ENCODE measurements at regions not wholly inside any gene's neighbourhood (a gene's known extent, or its start where the extent isn't known, plus 50 kb on each side); places are given as distances from the start of the nearest gene placed in this dataset.

GRCh38 chr18:61141691-61142090, 191.5 kb upstream of the CDH20 start:
- no peak overlapping the region for H3K4me3 ChIP-seq (ENCODE audit: low read depth, low read length)
- no peak for DNase-seq (ENCODE audit: low read depth)
- no peak for TF ChIP-seq CTCF (IDR thresholded peaks at IDR 0.05; ENCODE audit: low read depth, low read length, missing control alignments)
- in situ Hi-C loops (cut with HindIII; ENCODE audit: low sequenced_read_pairs): no loop called here

- in situ Hi-C loops (cut with HindIII; ENCODE audit: low sequenced_read_pairs): no loop called here
- DNase-seq (ENCODE audit: low read depth): no peak
- no peak overlapping the region for H3K4me3 ChIP-seq (ENCODE audit: low read depth, low read length)
- no peak for TF ChIP-seq CTCF (IDR thresholded peaks at IDR 0.05; ENCODE audit: low read depth, low read length, missing control alignments)
Measured at GRCh38 chr18:61148322-61148721, 184.9 kb upstream of the CDH20 start.

GRCh38 chr18:61149786-61150185, 183.4 kb upstream of the CDH20 start:
- in situ Hi-C loops (cut with HindIII; ENCODE audit: low sequenced_read_pairs): no loop called here
- H3K4me3 ChIP-seq (ENCODE audit: low read depth, low read length): no peak overlapping the region
- no peak for DNase-seq (ENCODE audit: low read depth)
- no peak for TF ChIP-seq CTCF (IDR thresholded peaks at IDR 0.05; ENCODE audit: low read depth, low read length, missing control alignments)

GRCh38 chr18:61153571-61153970, 179.7 kb upstream of the CDH20 start:
- no peak for TF ChIP-seq CTCF (IDR thresholded peaks at IDR 0.05; ENCODE audit: low read depth, low read length, missing control alignments)
- in situ Hi-C loops (cut with HindIII; ENCODE audit: low sequenced_read_pairs): no loop called here
- DNase-seq (ENCODE audit: low read depth): no peak

GRCh38 chr18:61154866-61155265, 178.4 kb upstream of the CDH20 start:
- in situ Hi-C loops (cut with HindIII; ENCODE audit: low sequenced_read_pairs): no loop called here
- no peak for DNase-seq (ENCODE audit: low read depth)
- TF ChIP-seq CTCF (IDR thresholded peaks at IDR 0.05; ENCODE audit: low read depth, low read length, missing control alignments): no peak
- H3K4me3 ChIP-seq (ENCODE audit: low read depth, low read length): no peak overlapping the region

More at GRCh38 chr18:61153571-61153970, 179.7 kb upstream of the CDH20 start:
- no peak overlapping the region for H3K4me3 ChIP-seq (ENCODE audit: low read depth, low read length)

- no peak for TF ChIP-seq CTCF (IDR thresholded peaks at IDR 0.05; ENCODE audit: low read depth, low read length, missing control alignments)
- in situ Hi-C loops (cut with HindIII; ENCODE audit: low sequenced_read_pairs): no loop called here
- H3K4me3 ChIP-seq (ENCODE audit: low read depth, low read length): no peak overlapping the region
- no peak for DNase-seq (ENCODE audit: low read depth)
Measured at GRCh38 chr18:61155586-61155985, 177.6 kb upstream of the CDH20 start.

GRCh38 chr18:61157451-61157850, 175.8 kb upstream of the CDH20 start:
- no peak overlapping the region for H3K4me3 ChIP-seq (ENCODE audit: low read depth, low read length)
- in situ Hi-C loops (cut with HindIII; ENCODE audit: low sequenced_read_pairs): no loop called here
- no peak for DNase-seq (ENCODE audit: low read depth)
- TF ChIP-seq CTCF (IDR thresholded peaks at IDR 0.05; ENCODE audit: low read depth, low read length, missing control alignments): no peak

Data from astrocyte of the cerebellum (primary cell).